ENCODE measurements at regions not wholly inside any gene's neighbourhood (a gene's known extent, or its start where the extent isn't known, plus 50 kb on each side); places are given as distances from the start of the nearest gene placed in this dataset.
"Not testable (repeated sequence)": the region's sequence is repeated elsewhere in the genome, so short reads cannot be mapped to it uniquely, and the experiment has no call there.

GRCh38 chr11:46204415-46204814, 73.0 kb upstream of the CREB3L1 start:
- not testable (repeated sequence) for TF ChIP-seq CTCF, POLR2A, EP300 (IDR thresholded peaks at IDR 0.05)

Data from tibial nerve (tissue), 4 donors.